ENCODE measurements at regions not wholly inside any gene's neighbourhood (a gene's known extent, or its start where the extent isn't known, plus 50 kb on each side); places are given as distances from the start of the nearest gene placed in this dataset.

DNA sequence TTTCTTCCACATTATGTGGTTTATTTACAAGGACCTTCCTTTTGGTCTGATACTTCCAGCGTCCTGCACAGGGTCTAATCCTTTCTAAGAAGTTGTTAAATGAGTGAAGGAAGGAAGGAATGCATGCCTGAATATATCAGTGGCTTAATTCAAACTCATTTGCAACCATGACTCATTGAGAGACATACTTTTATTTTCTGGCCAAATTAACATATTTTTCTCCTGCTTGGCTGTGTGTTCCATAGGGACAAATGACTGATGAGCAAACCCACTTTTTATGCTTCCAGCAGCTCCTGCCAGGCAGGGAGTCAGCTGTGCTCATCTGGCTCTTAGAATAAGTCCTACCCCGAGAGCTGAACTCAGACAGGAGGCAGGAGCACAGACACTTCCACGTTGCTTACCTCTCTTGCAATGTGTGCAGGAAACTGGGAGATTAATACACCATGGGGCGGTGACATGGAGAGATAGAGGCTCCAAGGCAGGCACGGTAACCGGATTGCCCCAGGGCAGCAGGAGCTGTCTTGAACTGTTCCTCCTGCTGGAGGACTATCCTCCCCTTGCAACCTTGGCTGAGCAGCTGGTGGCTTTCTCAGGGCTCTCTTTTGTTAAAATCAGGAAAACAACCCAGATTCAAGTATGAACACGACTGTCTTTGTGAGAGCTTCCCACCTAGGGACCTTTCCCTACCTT is 667.5 kb upstream of the HS6ST1 start:
- H3K9me2 ChIP-seq (replicated peaks; ENCODE audit: insufficient read depth, low read length) = no peaks in the 10 kb centered on the region
- no peak overlapping the region for H3K27ac ChIP-seq (ENCODE audit: low read length)
- H3K36me3 ChIP-seq (ENCODE audit: insufficient read depth, low read length) = no peaks in the 10 kb centered on the region

GRCh38 chr2:128986867-128987268 is 668.2 kb upstream of the HS6ST1 start:
- H4K20me1 ChIP-seq (ENCODE audit: insufficient read depth, low read depth, low read length) = no peaks in the 10 kb centered on the region
- DNase-seq = no peak
- no peak overlapping the region for H3K9ac ChIP-seq (ENCODE audit: low read length)
- no peaks in the 10 kb centered on the region for H3K79me2 ChIP-seq (ENCODE audit: low read length)
- no peak overlapping the region for H3K27ac ChIP-seq (ENCODE audit: low read length)
- H3K9me2 ChIP-seq (replicated peaks; ENCODE audit: insufficient read depth, low read length) = no peaks in the 10 kb centered on the region
- H3K4me3 ChIP-seq (ENCODE audit: low read length) = no peak overlapping the region
- H3K27me3 ChIP-seq (ENCODE audit: low read length) = no peaks in the 10 kb centered on the region
- no peak overlapping the region for H3K4me2 ChIP-seq (ENCODE audit: low read depth, low read length, poor library complexity, severe bottlenecking)
- H3K9me3 ChIP-seq (ENCODE audit: low read length) = no peaks in the 10 kb centered on the region
- no peaks in the 10 kb centered on the region for H3K4me1 ChIP-seq (ENCODE audit: low read length)
- no peak overlapping the region for H2AFZ ChIP-seq (ENCODE audit: low read length)
- H3K36me3 ChIP-seq (ENCODE audit: insufficient read depth, low read length) = no peaks in the 10 kb centered on the region

More for the DNA sequence above, 667.5 kb upstream of the HS6ST1 start:
- no peak for DNase-seq
- Histone ChIP-seq H3K9ac (ENCODE audit: low read length) (no peak overlapping the region), H3K4me1 (ENCODE audit: low read length) (no peaks in the 10 kb centered on the region), H3K27me3 (ENCODE audit: low read length) (no peaks in the 10 kb centered on the region), H3K79me2 (ENCODE audit: low read length) (no peaks in the 10 kb centered on the region), H2AFZ (ENCODE audit: low read length) (no peak overlapping the region), H3K9me3 (ENCODE audit: low read length) (no peaks in the 10 kb centered on the region), H3K4me3 (ENCODE audit: low read length) (no peak overlapping the region), H4K20me1 (ENCODE audit: insufficient read depth, low read depth, low read length) (no peaks in the 10 kb centered on the region), H3K4me2 (ENCODE audit: low read depth, low read length, poor library complexity, severe bottlenecking) (no peak overlapping the region)

- no peaks in the 10 kb centered on the region for H3K9me3 ChIP-seq (ENCODE audit: low read length)
- no peak overlapping the region for H3K4me2 ChIP-seq (ENCODE audit: low read depth, low read length, poor library complexity, severe bottlenecking)
- no peaks in the 10 kb centered on the region for H3K9me2 ChIP-seq (replicated peaks; ENCODE audit: insufficient read depth, low read length)
- no peaks in the 10 kb centered on the region for H3K4me1 ChIP-seq (ENCODE audit: low read length)
- H3K4me3 ChIP-seq (ENCODE audit: low read length) = no peak overlapping the region
- H4K20me1 ChIP-seq (ENCODE audit: insufficient read depth, low read depth, low read length) = no peaks in the 10 kb centered on the region
- H3K27ac ChIP-seq (ENCODE audit: low read length) = no peak overlapping the region
- DNase-seq = no peak
- H3K27me3 ChIP-seq (ENCODE audit: low read length) = no peaks in the 10 kb centered on the region
- no peaks in the 10 kb centered on the region for H3K79me2 ChIP-seq (ENCODE audit: low read length)
- no peaks in the 10 kb centered on the region for H3K36me3 ChIP-seq (ENCODE audit: insufficient read depth, low read length)
- no peak overlapping the region for H3K9ac ChIP-seq (ENCODE audit: low read length)
- H2AFZ ChIP-seq (ENCODE audit: low read length) = no peak overlapping the region
Observed at GRCh38 chr2:128988326-128988725, 669.7 kb upstream of the HS6ST1 start.

GRCh38 chr2:128988967-128989366 is 670.3 kb upstream of the HS6ST1 start:
- Histone ChIP-seq H3K4me3 (ENCODE audit: low read length) (no peak overlapping the region), H2AFZ (ENCODE audit: low read length) (no peak overlapping the region), H3K27me3 (ENCODE audit: low read length) (no peaks in the 10 kb centered on the region), H3K27ac (ENCODE audit: low read length) (no peak overlapping the region), H3K9ac (ENCODE audit: low read length) (no peak overlapping the region), H3K79me2 (ENCODE audit: low read length) (no peaks in the 10 kb centered on the region), H3K4me1 (ENCODE audit: low read length) (no peaks in the 10 kb centered on the region), H3K9me3 (ENCODE audit: low read length) (no peaks in the 10 kb centered on the region), H3K36me3 (ENCODE audit: insufficient read depth, low read length) (no peaks in the 10 kb centered on the region), H3K9me2 (replicated peaks; ENCODE audit: insufficient read depth, low read length) (no peaks in the 10 kb centered on the region), H4K20me1 (ENCODE audit: insufficient read depth, low read depth, low read length) (no peaks in the 10 kb centered on the region), H3K4me2 (ENCODE audit: low read depth, low read length, poor library complexity, severe bottlenecking) (no peak overlapping the region)
- DNase-seq = no peak

GRCh38 chr2:128995086-128995485 is 676.4 kb upstream of the HS6ST1 start:
- Histone ChIP-seq H3K4me2 (ENCODE audit: low read depth, low read length, poor library complexity, severe bottlenecking) (no peak overlapping the region), H3K9ac (ENCODE audit: low read length) (no peak overlapping the region), H3K9me3 (ENCODE audit: low read length) (no peaks in the 10 kb centered on the region), H3K4me1 (ENCODE audit: low read length) (no peaks in the 10 kb centered on the region), H3K36me3 (ENCODE audit: insufficient read depth, low read length) (no peaks in the 10 kb centered on the region), H3K9me2 (replicated peaks; ENCODE audit: insufficient read depth, low read length) (no peaks in the 10 kb centered on the region), H3K79me2 (ENCODE audit: low read length) (no peaks in the 10 kb centered on the region), H3K27ac (ENCODE audit: low read length) (no peak overlapping the region), H2AFZ (ENCODE audit: low read length) (no peak overlapping the region), H4K20me1 (ENCODE audit: insufficient read depth, low read depth, low read length) (no peaks in the 10 kb centered on the region), H3K4me3 (ENCODE audit: low read length) (no peak overlapping the region), H3K27me3 (ENCODE audit: low read length) (no peaks in the 10 kb centered on the region)
- DNase-seq = no peak

GRCh38 chr2:128996078-128996477 is 677.4 kb upstream of the HS6ST1 start:
- Histone ChIP-seq H3K4me3 (ENCODE audit: low read length) (no peak overlapping the region), H2AFZ (ENCODE audit: low read length) (no peak overlapping the region), H3K9ac (ENCODE audit: low read length) (no peak overlapping the region), H4K20me1 (ENCODE audit: insufficient read depth, low read depth, low read length) (no peaks in the 10 kb centered on the region), H3K27me3 (ENCODE audit: low read length) (no peaks in the 10 kb centered on the region), H3K36me3 (ENCODE audit: insufficient read depth, low read length) (no peaks in the 10 kb centered on the region), H3K4me2 (ENCODE audit: low read depth, low read length, poor library complexity, severe bottlenecking) (no peak overlapping the region), H3K9me3 (ENCODE audit: low read length) (no peaks in the 10 kb centered on the region), H3K9me2 (replicated peaks; ENCODE audit: insufficient read depth, low read length) (no peaks in the 10 kb centered on the region), H3K79me2 (ENCODE audit: low read length) (no peaks in the 10 kb centered on the region), H3K4me1 (ENCODE audit: low read length) (no peaks in the 10 kb centered on the region), H3K27ac (ENCODE audit: low read length) (no peak overlapping the region)
- DNase-seq = no peak

DNA sequence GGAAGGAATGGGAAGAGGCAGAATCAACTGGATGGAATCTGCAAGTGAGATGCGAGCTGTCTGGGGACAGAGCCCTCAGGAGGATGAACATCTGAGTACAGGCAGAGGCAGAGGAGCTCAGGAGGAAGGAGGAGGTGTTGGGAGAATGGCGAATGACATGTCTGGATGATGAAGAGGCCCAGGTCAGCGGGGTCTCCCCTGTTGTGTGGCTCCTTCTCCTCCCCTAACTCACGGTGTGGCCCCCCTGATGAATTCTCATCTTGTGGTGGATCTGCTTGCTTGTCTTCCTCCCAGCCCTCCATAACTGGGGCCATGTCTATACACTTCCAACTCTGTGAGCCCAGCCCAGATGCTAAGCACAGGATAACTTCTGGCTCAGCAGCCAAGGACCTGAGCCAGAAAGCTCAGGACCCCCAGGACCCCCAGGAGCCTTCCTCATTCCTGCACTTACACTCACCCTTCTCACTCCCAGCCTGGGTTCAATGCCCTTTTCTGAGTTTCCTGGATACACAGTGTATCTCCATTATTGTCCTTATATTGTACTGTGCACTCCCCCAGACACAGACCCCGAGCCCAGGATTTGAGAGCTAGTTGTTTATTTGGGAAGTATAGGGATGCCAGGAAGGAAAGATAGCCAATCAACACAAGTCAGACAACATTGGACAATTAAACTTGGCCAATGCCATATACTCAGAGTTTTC is 678.6 kb upstream of the HS6ST1 start:
- Histone ChIP-seq H3K4me2 (ENCODE audit: low read depth, low read length, poor library complexity, severe bottlenecking) (no peak overlapping the region), H3K27ac (ENCODE audit: low read length) (no peak overlapping the region), H3K36me3 (ENCODE audit: insufficient read depth, low read length) (no peaks in the 10 kb centered on the region), H2AFZ (ENCODE audit: low read length) (no peak overlapping the region), H3K9me2 (replicated peaks; ENCODE audit: insufficient read depth, low read length) (no peaks in the 10 kb centered on the region), H3K79me2 (ENCODE audit: low read length) (no peaks in the 10 kb centered on the region), H3K4me3 (ENCODE audit: low read length) (no peak overlapping the region), H3K4me1 (ENCODE audit: low read length) (no peaks in the 10 kb centered on the region), H4K20me1 (ENCODE audit: insufficient read depth, low read depth, low read length) (no peaks in the 10 kb centered on the region), H3K27me3 (ENCODE audit: low read length) (no peaks in the 10 kb centered on the region), H3K9me3 (ENCODE audit: low read length) (no peaks in the 10 kb centered on the region), H3K9ac (ENCODE audit: low read length) (no peak overlapping the region)
- DNase-seq = no peak

- Histone ChIP-seq H3K27me3 (ENCODE audit: low read length) (no peaks in the 10 kb centered on the region), H3K79me2 (ENCODE audit: low read length) (no peaks in the 10 kb centered on the region), H4K20me1 (ENCODE audit: insufficient read depth, low read depth, low read length) (no peaks in the 10 kb centered on the region), H3K36me3 (ENCODE audit: insufficient read depth, low read length) (no peaks in the 10 kb centered on the region), H3K4me3 (ENCODE audit: low read length) (no peak overlapping the region), H3K27ac (ENCODE audit: low read length) (no peak overlapping the region), H3K9me3 (ENCODE audit: low read length) (no peaks in the 10 kb centered on the region), H3K4me2 (ENCODE audit: low read depth, low read length, poor library complexity, severe bottlenecking) (no peak overlapping the region), H3K4me1 (ENCODE audit: low read length) (no peaks in the 10 kb centered on the region), H2AFZ (ENCODE audit: low read length) (no peak overlapping the region), H3K9me2 (replicated peaks; ENCODE audit: insufficient read depth, low read length) (no peaks in the 10 kb centered on the region), H3K9ac (ENCODE audit: low read length) (no peak overlapping the region)
- DNase-seq = no peak
Observed at GRCh38 chr2:129001926-129002325, 683.3 kb upstream of the HS6ST1 start.
